Parathyroid adenoma (tissue), 2 donors: ENCODE measurements at regions not wholly inside any gene's neighbourhood (a gene's known extent, or its start where the extent isn't known, plus 50 kb on each side); places are given as distances from the start of the nearest gene placed in this dataset.

Experiments
- H2AFZ ChIP-seq: fragments of 300-600 bp; sonication (generic); one replicate; pipeline ENCODE4 v1.7.0; 2017; ENCODE audit warnings: antibody characterized with exemption, mild to moderate bottlenecking
- H3K27ac ChIP-seq: fragments of 300-600 bp; sonication (generic); one replicate; pipeline ENCODE4 v1.7.0; 2017
- H3K27me3 ChIP-seq: fragments of 300-600 bp; sonication (generic); one replicate; pipeline ENCODE4 v1.7.0; 2017; ENCODE audit warnings: low read length; ENCODE audit not compliant: control insufficient read depth, insufficient read depth
- H3K36me3 ChIP-seq: fragments of 300-600 bp; sonication (generic); one replicate; pipeline ENCODE4 v1.7.0; 2017; ENCODE audit warnings: low read length; ENCODE audit not compliant: control insufficient read depth, insufficient read depth
- H3K4me1 ChIP-seq: fragments of 300-600 bp; sonication (generic); one replicate; pipeline ENCODE4 v1.7.0; 2017; ENCODE audit warnings: control low read depth
- H3K4me2 ChIP-seq: fragments of 300-600 bp; sonication (generic); one replicate; pipeline ENCODE4 v1.7.0; 2017; ENCODE audit warnings: low read length
- H3K4me3 ChIP-seq: fragments of 300-600 bp; sonication (generic); one replicate; pipeline ENCODE4 v1.7.0; 2017; ENCODE audit warnings: low read depth, low read length
- H3K79me2 ChIP-seq: fragments of 300-600 bp; sonication (generic); one replicate; pipeline ENCODE4 v1.7.0; 2017; ENCODE audit warnings: control low read depth
- H3K9ac ChIP-seq: fragments of 300-600 bp; sonication (generic); one replicate; pipeline ENCODE4 v1.7.0; 2017; ENCODE audit warnings: mild to moderate bottlenecking
- H3K9me3 ChIP-seq: fragments of 300-600 bp; sonication (generic); one replicate; pipeline ENCODE4 v1.7.0; 2017; ENCODE audit warnings: low read length; ENCODE audit not compliant: control insufficient read depth
- TF ChIP-seq, protein P1 (sequence below): fragments of 300-600 bp; sonication (generic); IDR thresholded peaks from one replicate; pipeline ENCODE4 v1.7.0; 2017; ENCODE audit warnings: antibody characterized with exemption, mild to moderate bottlenecking
- donor health status: primary hyperparathyroidism.

GRCh38 chr16:72406390-72406789, 234.4 kb upstream of the PMFBP1 start:
- Histone ChIP-seq H3K4me2 (no peak overlapping the region), H3K9ac (no peak overlapping the region), H3K4me3 (no peak overlapping the region), H3K4me1 (no peaks in the 10 kb centered on the region), H3K27me3 (no peaks in the 10 kb centered on the region), H2AFZ (no peak overlapping the region), H3K79me2 (no peaks in the 10 kb centered on the region), H3K27ac (no peak overlapping the region), H3K36me3 (no peaks in the 10 kb centered on the region), H3K9me3 (no peaks in the 10 kb centered on the region)
- TF ChIP-seq, protein P1, sequence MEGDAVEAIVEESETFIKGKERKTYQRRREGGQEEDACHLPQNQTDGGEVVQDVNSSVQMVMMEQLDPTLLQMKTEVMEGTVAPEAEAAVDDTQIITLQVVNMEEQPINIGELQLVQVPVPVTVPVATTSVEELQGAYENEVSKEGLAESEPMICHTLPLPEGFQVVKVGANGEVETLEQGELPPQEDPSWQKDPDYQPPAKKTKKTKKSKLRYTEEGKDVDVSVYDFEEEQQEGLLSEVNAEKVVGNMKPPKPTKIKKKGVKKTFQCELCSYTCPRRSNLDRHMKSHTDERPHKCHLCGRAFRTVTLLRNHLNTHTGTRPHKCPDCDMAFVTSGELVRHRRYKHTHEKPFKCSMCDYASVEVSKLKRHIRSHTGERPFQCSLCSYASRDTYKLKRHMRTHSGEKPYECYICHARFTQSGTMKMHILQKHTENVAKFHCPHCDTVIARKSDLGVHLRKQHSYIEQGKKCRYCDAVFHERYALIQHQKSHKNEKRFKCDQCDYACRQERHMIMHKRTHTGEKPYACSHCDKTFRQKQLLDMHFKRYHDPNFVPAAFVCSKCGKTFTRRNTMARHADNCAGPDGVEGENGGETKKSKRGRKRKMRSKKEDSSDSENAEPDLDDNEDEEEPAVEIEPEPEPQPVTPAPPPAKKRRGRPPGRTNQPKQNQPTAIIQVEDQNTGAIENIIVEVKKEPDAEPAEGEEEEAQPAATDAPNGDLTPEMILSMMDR: no peak

GRCh38 chr16:72404299-72404698, 232.3 kb upstream of the PMFBP1 start:
- TF ChIP-seq, protein P1: no peak
- H3K79me2 ChIP-seq: no peaks in the 10 kb centered on the region

GRCh38 chr16:72401084-72401361, 229.1 kb upstream of the PMFBP1 start:
- Histone ChIP-seq H3K4me3 (no peak overlapping the region), H3K4me1 (no peaks in the 10 kb centered on the region), H2AFZ (no peak overlapping the region), H3K4me2 (no peak overlapping the region), H3K27me3 (no peaks in the 10 kb centered on the region), H3K9me3 (no peaks in the 10 kb centered on the region), H3K9ac (no peak overlapping the region), H3K27ac (no peak overlapping the region), H3K79me2 (no peaks in the 10 kb centered on the region), H3K36me3 (no peaks in the 10 kb centered on the region)
- TF ChIP-seq, protein P1: no peak

More at GRCh38 chr16:72404299-72404698, 232.3 kb upstream of the PMFBP1 start:
- H3K9me3 ChIP-seq: no peaks in the 10 kb centered on the region
- no peak overlapping the region for H2AFZ ChIP-seq
- H3K36me3 ChIP-seq: no peaks in the 10 kb centered on the region
- no peak overlapping the region for H3K4me3 ChIP-seq
- H3K27ac ChIP-seq: no peak overlapping the region
- H3K27me3 ChIP-seq: no peaks in the 10 kb centered on the region
- no peaks in the 10 kb centered on the region for H3K4me1 ChIP-seq
- no peak overlapping the region for H3K4me2 ChIP-seq
- no peak overlapping the region for H3K9ac ChIP-seq

DNA sequence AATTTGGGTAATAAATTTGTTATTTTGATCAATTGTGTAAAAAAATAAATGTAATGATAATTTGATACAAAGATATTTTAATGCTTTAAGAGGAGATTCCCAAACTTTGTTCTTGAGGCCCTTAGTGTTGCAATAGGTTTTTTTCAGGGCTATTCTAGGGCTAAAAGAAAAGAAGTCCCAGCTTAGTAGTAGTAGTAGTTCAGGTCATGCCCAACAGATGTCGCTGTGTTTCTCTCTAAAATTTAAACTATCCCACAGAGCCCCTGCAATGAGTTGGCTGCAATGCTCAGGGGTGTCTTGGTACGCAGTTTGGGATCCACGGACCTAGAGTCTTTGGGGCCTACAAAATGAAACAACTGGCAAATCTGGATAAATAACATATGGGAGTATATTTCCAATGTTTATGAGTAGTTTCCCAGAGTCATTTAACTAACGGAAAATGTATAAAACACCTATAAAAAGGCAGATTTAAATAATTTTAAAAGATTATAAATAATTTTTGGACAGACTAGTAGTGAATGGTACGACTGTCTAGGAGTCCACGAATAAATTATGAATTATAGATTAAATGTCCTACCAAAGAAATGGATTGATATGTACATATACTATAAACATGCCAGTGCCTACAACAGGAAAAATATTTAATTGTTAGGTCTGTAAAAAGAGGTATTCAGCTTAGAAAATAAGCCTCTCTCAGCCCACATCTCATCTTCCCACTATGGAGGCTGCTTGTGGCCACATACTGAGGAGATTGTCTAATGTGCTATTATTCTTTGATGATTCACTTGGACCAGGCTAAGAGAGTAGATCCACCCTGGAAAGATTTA, 228.5 kb upstream of the PMFBP1 start:
- no peak overlapping the region for H2AFZ ChIP-seq
- no peaks in the 10 kb centered on the region for H3K27me3 ChIP-seq
- H3K9ac ChIP-seq: no peak overlapping the region
- TF ChIP-seq, protein P1: peak; percentile 48
- H3K27ac ChIP-seq: no peak overlapping the region
- H3K9me3 ChIP-seq: no peaks in the 10 kb centered on the region
- H3K4me3 ChIP-seq: no peak overlapping the region
- H3K4me2 ChIP-seq: no peak overlapping the region
- H3K79me2 ChIP-seq: no peaks in the 10 kb centered on the region
- H3K4me1 ChIP-seq: no peaks in the 10 kb centered on the region
- no peaks in the 10 kb centered on the region for H3K36me3 ChIP-seq

DNA sequence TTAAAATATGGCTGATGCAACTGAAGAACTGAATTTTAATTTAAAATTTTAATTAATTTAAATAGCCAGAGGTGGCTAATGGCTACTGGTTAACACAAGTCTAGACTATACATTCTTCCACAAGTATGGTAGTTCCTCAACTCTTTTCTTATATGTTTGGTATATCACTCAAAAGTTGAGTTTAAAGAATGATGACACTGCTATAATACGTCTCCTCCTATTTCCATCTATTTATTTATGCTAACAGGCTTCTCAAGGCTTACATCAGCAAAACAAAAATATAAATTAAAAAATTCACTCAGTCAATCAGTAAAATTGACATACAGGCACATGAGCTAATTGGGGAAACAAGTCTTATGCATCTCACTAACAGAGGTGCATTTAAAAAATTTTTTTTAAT, 227.9 kb upstream of the PMFBP1 start:
- no peak overlapping the region for H2AFZ ChIP-seq
- no peaks in the 10 kb centered on the region for H3K79me2 ChIP-seq
- no peaks in the 10 kb centered on the region for H3K36me3 ChIP-seq
- TF ChIP-seq, protein P1: no peak
- no peaks in the 10 kb centered on the region for H3K9me3 ChIP-seq
- H3K27me3 ChIP-seq: no peaks in the 10 kb centered on the region
- no peak overlapping the region for H3K4me3 ChIP-seq
- H3K4me1 ChIP-seq: no peaks in the 10 kb centered on the region
- no peak overlapping the region for H3K4me2 ChIP-seq
- no peak overlapping the region for H3K9ac ChIP-seq
- H3K27ac ChIP-seq: no peak overlapping the region
